GM13976 (cell line): ENCODE measurements at regions not wholly inside any gene's neighbourhood (a gene's known extent, or its start where the extent isn't known, plus 50 kb on each side); places are given as distances from the start of the nearest gene placed in this dataset.

Source experiments
- DNase-seq: peaks from one replicate; pipeline ENCODE4 v3.0.0; 2012; ENCODE audit warnings: low spot score
- in situ Hi-C: fragments of 300-500 bp; cut with MboI; formaldehyde crosslinking; loops from one replicate; pipeline ENCODE4 v1.12.0; 2022; ENCODE audit warnings: low sequenced_read_pairs, mixed read lengths, inconsistent platforms; ENCODE audit not compliant: unreplicated experiment
- TF ChIP-seq, protein P1 (sequence below): IDR thresholded peaks from 2 replicates; pipeline ENCODE4 v1.5.1; 2012; ENCODE audit warnings: borderline replicate concordance, mild to moderate bottlenecking; ENCODE audit not compliant: insufficient read depth; ENCODE audit errors: extremely low read depth, missing control alignments, control extremely low read depth

GRCh38 chr2:2795438-2796091 is 464.5 kb upstream of the MYT1L start:
- in situ Hi-C loops: no loop called here
- TF ChIP-seq, protein P1, sequence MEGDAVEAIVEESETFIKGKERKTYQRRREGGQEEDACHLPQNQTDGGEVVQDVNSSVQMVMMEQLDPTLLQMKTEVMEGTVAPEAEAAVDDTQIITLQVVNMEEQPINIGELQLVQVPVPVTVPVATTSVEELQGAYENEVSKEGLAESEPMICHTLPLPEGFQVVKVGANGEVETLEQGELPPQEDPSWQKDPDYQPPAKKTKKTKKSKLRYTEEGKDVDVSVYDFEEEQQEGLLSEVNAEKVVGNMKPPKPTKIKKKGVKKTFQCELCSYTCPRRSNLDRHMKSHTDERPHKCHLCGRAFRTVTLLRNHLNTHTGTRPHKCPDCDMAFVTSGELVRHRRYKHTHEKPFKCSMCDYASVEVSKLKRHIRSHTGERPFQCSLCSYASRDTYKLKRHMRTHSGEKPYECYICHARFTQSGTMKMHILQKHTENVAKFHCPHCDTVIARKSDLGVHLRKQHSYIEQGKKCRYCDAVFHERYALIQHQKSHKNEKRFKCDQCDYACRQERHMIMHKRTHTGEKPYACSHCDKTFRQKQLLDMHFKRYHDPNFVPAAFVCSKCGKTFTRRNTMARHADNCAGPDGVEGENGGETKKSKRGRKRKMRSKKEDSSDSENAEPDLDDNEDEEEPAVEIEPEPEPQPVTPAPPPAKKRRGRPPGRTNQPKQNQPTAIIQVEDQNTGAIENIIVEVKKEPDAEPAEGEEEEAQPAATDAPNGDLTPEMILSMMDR: no peak
- no peak for DNase-seq

DNA sequence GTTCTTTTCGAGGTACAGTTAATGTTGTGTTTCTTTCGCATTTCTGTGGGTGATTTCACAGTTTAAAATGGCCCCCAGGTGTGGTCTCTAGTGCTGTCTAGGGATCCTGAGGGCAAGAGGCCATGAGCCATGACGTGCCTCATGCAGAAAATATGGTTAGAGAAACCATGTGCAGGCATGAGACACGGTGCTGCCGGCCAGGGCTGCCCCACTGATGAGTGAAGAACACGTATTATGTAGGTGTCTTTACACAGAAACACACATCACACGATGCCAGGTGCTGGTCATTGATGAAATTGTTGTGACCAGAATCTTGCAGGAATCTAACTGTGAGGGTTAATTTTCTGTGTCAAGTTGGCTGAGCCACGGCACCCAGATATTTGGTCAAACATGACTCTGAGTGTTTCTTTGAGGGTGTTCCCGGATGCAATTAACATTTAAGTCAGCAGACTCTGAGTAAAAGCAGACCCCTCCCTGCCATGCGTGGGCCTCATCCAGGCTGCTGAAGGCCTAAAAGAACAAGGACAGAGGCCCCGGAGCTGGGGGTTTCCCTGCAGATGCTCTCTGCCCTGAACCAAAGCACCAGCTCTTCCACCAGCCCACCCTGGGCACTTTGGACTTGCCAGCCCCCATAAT is 463.0 kb upstream of the MYT1L start:
- TF ChIP-seq, protein P1: no peak
- in situ Hi-C loops: no loop called here
- DNase-seq: no peak

DNA sequence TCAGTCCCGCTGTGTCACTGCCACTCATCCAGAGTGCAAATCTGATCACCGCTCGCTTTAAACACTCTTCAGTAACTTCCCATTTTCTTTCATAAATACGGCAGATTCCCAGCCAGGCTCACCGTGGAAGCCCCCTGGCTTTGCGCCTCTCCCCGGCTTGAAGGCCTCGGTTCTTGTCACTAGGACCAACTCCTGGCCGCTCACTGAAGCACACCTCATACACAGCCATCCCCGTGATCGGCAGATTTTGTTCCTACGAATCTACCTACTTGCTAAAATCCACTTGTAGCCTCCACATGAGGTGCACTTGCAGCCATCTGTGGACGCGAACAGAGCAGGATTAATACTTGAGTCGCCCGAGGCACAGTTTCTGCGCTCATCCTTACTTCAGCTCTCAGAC is 462.4 kb upstream of the MYT1L start:
- no peak for DNase-seq
- in situ Hi-C loops: no loop called here
- TF ChIP-seq, protein P1: no peak

GRCh38 chr2:2791606-2792005 is 460.5 kb upstream of the MYT1L start:
- TF ChIP-seq, protein P1: no peak
- no peak for DNase-seq
- in situ Hi-C loops: no loop called here

DNA sequence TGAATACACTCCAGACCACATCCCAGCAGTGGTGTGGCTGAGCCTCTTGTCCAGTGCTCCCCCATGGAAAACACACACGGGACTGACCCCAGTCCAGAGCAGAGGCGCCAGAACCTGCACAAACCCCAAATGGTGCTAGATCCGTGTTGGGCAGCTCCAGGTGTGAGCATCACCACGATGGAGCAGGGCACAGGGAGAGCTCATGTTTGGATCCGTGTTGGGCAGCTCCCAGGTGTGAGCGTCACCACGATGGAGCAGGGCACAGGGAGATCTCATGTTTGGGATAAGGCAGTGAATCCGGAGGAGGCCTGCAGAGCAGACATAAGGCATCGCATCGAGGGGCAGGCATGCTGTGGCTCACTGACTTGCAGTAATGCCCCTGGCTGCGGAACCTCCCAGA is 460.0 kb upstream of the MYT1L start:
- DNase-seq: no peak
- in situ Hi-C loops: no loop called here
- TF ChIP-seq, protein P1: no peak

GRCh38 chr2:2788076-2788475 is 457.0 kb upstream of the MYT1L start:
- no peak for DNase-seq
- TF ChIP-seq, protein P1: no peak
- in situ Hi-C loops: no loop called here

DNA sequence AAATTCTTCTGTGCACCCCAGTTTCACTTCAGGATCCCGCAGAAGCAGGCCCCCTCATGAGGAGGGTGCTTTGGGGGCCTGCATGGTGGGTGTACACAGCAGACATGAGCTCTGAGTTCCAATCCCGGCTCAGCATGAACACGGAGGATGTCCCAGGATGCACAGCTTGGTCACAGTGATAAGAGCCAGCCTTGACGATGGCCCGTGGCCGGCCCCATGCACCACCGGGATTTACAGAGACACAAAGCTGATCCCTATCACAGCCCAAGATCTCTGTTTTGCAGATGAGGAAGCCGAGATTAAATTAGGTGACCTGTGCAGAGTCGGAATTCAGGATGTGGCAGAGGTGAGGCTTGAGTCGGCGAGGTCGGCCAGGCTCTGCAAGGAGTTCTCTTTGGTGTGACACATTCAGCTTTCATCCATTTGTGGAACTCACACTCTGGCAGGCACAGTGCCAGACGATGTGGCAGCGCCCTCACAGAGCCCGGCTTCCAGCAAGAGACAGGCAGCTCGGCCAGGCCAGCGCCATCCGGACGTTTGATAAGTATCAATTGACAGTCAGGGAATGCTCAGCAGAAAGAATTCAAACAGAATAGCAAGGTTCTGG is 456.3 kb upstream of the MYT1L start:
- DNase-seq: no peak
- in situ Hi-C loops: no loop called here
- TF ChIP-seq, protein P1: no peak
